MM.1S (cell line): ENCODE measurements at regions not wholly inside any gene's neighbourhood (a gene's known extent, or its start where the extent isn't known, plus 50 kb on each side); places are given as distances from the start of the nearest gene placed in this dataset.

ENCODE experiments used
- EZH2 ChIP-seq: fragments of 300-600 bp; sonication (generic); optimal IDR thresholded peaks from 2 replicates; pipeline ENCODE3; 2017; ENCODE audit warnings: low read depth, mild to moderate bottlenecking, antibody characterized with exemption, low read length, mixed read lengths
- TF ChIP-seq, protein P1 (sequence below): fragments of 300-600 bp; sonication (generic); IDR thresholded peaks from 2 replicates; pipeline ENCODE4 v1.5.1; 2016; ENCODE audit warnings: antibody characterized with exemption, low read length, mixed read lengths

DNA sequence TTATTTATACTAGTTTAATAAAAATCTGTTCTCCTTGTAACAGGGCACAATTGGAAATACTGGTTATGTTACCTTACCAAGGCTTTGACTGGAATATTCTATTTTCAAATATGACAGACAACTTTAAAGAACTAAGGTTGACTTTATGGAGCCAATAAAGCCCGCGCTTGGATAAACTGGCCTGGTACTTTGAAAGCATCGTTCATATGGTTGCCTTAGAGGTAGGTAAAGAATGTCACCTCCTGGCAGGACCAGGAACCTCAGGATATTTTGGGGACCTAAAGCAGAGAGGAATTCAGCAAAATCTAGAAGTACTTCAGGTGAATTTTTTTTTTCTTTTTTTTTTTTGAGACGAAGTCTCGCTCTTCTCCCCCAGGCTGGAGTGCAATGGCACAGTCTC, 71.2 kb upstream of the CREB1 start:
- TF ChIP-seq, protein P1, sequence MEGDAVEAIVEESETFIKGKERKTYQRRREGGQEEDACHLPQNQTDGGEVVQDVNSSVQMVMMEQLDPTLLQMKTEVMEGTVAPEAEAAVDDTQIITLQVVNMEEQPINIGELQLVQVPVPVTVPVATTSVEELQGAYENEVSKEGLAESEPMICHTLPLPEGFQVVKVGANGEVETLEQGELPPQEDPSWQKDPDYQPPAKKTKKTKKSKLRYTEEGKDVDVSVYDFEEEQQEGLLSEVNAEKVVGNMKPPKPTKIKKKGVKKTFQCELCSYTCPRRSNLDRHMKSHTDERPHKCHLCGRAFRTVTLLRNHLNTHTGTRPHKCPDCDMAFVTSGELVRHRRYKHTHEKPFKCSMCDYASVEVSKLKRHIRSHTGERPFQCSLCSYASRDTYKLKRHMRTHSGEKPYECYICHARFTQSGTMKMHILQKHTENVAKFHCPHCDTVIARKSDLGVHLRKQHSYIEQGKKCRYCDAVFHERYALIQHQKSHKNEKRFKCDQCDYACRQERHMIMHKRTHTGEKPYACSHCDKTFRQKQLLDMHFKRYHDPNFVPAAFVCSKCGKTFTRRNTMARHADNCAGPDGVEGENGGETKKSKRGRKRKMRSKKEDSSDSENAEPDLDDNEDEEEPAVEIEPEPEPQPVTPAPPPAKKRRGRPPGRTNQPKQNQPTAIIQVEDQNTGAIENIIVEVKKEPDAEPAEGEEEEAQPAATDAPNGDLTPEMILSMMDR = no peak
- TF ChIP-seq EZH2 = no peak
